Muscle layer of colon (tissue), 2 donors: ENCODE measurements at regions not wholly inside any gene's neighbourhood (a gene's known extent, or its start where the extent isn't known, plus 50 kb on each side); places are given as distances from the start of the nearest gene placed in this dataset.
A peak's percentile ranks its signal among the peaks of the same experiment; 100 is the strongest.
"Not testable (repeated sequence)": the region's sequence is repeated elsewhere in the genome, so short reads cannot be mapped to it uniquely, and the experiment has no call there.

Experiments
- H3K27ac ChIP-seq: one replicate; pipeline ENCODE4 v1.7.0; 2013; ENCODE audit warnings: low read depth, mild to moderate bottlenecking, low read length, moderate library complexity
- H3K27me3 ChIP-seq, 2 donors: one replicate each; pipeline ENCODE4 v1.7.0; 2013; ENCODE audit warnings: low read length in 2 of 2, mild to moderate bottlenecking in 2 of 2; ENCODE audit not compliant: insufficient read depth in 2 of 2, control insufficient read depth in 1 of 2
- H3K36me3 ChIP-seq: one replicate; pipeline ENCODE4 v1.7.0; 2013; ENCODE audit warnings: mild to moderate bottlenecking, low read length; ENCODE audit not compliant: insufficient read depth
- H3K4me1 ChIP-seq: one replicate; pipeline ENCODE4 v1.7.0; 2013; ENCODE audit warnings: mild to moderate bottlenecking, low read length; ENCODE audit not compliant: insufficient read depth
- H3K4me3 ChIP-seq, 2 donors: one replicate each; pipeline ENCODE4 v1.7.0; 2013; ENCODE audit warnings: low read length in 2 of 2, low read depth in 1 of 2, mild to moderate bottlenecking in 1 of 2, moderate library complexity in 1 of 2
- H3K9ac ChIP-seq: one replicate; pipeline ENCODE4 v1.7.0; 2013; ENCODE audit warnings: low read length
- H3K9me3 ChIP-seq: one replicate; pipeline ENCODE4 v1.7.0; 2013; ENCODE audit warnings: mild to moderate bottlenecking, low read length
- donor health status: abdominal sarcoma.
- donor health status: Adenocarcinoma of cecum.

DNA sequence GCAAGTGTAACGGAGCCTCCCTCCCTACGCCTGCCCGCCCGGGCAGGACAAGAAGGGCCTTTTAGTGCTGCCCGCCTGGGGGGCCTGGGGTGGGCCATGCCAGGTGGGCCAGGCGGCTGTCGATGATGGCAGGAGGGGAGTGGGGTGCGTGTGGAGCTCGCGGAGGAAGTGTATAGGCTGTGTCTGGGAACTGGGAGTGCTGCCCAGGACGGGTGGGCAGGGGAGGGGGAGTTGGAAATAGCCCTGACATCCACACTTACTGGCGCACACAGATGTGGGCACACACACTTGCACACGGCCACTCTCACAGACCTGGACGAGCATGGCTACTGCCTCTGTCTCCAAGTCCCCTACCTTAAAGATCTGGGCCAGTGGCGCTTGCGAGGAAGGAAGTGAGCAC is 196.0 kb downstream of the TBC1D2B start:
- not testable (repeated sequence) for H3K9ac ChIP-seq, H3K27me3 ChIP-seq, H3K4me1 ChIP-seq, H3K36me3 ChIP-seq, H3K4me3 ChIP-seq, H3K27ac ChIP-seq, H3K9me3 ChIP-seq

- not testable (repeated sequence) for H3K27ac ChIP-seq, H3K9me3 ChIP-seq, H3K4me3 ChIP-seq, H3K27me3 ChIP-seq, H3K4me1 ChIP-seq, H3K36me3 ChIP-seq, H3K9ac ChIP-seq
Observed at GRCh38 chr15:77879466-77879865, 198.0 kb downstream of the TBC1D2B start.

- H3K27me3 ChIP-seq, result no peaks in the 10 kb centered on the region
- no peaks in the 10 kb centered on the region for H3K9me3 ChIP-seq
- H3K27ac ChIP-seq, result peak overlapping the region; percentile 13
- no peaks in the 10 kb centered on the region for H3K4me1 ChIP-seq
- H3K9ac ChIP-seq, result no peak overlapping the region
- no peak overlapping the region for H3K4me3 ChIP-seq
- H3K36me3 ChIP-seq, result no peaks in the 10 kb centered on the region
Observed at GRCh38 chr15:77877869-77878577, 199.5 kb downstream of the TBC1D2B start.

GRCh38 chr15:77876107-77876820 is 201.2 kb downstream of the TBC1D2B start:
- H3K9me3 ChIP-seq, H3K27me3 ChIP-seq, H3K4me1 ChIP-seq, H3K4me3 ChIP-seq, H3K9ac ChIP-seq, H3K36me3 ChIP-seq: not testable (repeated sequence)
- H3K27ac ChIP-seq, result peak overlapping the region; percentile 44

- not testable (repeated sequence) for H3K27me3 ChIP-seq, H3K27ac ChIP-seq, H3K36me3 ChIP-seq, H3K4me3 ChIP-seq, H3K4me1 ChIP-seq, H3K9me3 ChIP-seq, H3K9ac ChIP-seq
Observed at GRCh38 chr15:77875066-77875721, 202.3 kb downstream of the TBC1D2B start.

GRCh38 chr15:77874063-77874462 is 203.4 kb downstream of the TBC1D2B start:
- H3K27ac ChIP-seq, result no peak overlapping the region
- no peaks in the 10 kb centered on the region for H3K4me1 ChIP-seq
- no peaks in the 10 kb centered on the region for H3K9me3 ChIP-seq
- H3K27me3 ChIP-seq, result no peaks in the 10 kb centered on the region
- no peak overlapping the region for H3K4me3 ChIP-seq
- H3K36me3 ChIP-seq, result no peaks in the 10 kb centered on the region
- H3K9ac ChIP-seq, result no peak overlapping the region

DNA sequence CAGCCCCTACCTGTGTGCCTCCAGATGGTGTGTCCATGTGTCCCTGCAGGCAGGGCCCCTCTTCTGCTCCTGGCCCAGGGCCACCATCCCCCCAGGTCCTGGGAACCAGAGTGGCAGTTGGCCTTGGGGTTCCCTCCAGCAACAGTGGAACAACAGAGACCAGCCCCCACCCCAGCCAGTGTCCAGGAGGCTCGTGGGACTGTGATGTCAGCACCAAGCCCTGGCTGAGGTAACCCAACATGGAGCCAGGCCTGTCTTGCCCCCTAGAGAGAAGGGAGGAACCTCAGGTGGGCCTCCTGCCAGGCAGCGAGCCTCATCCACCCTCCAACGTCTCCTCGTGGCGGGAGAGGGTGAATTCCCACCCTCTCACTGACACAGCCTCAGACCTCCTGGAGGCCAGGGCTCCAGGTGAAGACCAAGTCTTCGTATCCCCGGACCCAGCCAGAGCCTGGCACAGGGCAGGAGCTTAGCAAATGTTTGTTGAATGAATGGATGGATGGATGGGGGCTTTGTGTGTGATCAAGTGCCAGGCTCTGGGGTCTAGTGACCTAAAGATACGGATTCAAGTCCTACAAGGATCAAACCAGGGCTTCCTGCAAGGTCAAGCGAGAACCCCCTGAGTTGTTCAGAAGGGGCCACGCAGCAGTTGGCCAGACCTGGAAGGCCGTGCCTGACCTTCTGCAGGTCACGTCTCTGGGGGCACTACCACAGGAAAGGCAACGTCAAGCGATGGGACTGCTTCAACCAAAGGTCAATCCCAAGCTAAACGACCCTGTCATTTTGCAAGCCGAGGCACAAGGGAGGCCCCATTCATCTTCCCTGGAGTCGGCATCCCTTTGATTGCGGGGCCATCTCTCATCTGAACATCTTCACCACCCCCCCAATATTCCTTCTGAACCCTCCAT is 204.7 kb downstream of the TBC1D2B start:
- not testable (repeated sequence) for H3K27ac ChIP-seq, H3K4me3 ChIP-seq, H3K9me3 ChIP-seq, H3K36me3 ChIP-seq, H3K4me1 ChIP-seq, H3K27me3 ChIP-seq, H3K9ac ChIP-seq

DNA sequence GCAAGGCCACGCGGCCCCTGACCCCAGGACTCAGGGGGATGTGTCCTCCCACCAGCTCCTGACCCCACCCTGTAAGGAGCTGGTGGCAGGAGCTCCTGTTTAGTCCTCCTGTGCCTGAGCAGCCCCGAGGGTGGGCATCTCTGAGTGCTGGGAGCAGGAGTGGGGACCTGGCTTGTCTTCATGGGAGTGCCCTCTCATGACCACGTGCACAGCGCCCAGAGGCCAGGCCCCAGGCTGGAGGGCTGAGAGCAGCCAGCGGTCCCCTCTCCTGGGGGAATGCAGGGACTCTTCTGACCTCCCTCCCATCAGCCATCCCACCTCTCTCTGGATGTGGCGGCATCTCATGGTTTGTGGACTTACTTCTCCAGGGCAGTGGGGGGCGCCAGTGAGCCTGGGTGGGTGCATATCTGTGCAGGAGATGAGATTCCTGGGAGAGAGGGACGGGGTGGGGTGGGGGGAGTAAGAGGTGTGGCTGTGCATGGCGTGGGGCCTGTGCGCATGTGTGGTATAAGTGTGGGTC is 205.6 kb downstream of the TBC1D2B start:
- no peak overlapping the region for H3K4me3 ChIP-seq
- no peaks in the 10 kb centered on the region for H3K4me1 ChIP-seq
- no peak overlapping the region for H3K27ac ChIP-seq
- no peaks in the 10 kb centered on the region for H3K27me3 ChIP-seq
- no peak overlapping the region for H3K9ac ChIP-seq
- H3K36me3 ChIP-seq, result no peaks in the 10 kb centered on the region
- no peaks in the 10 kb centered on the region for H3K9me3 ChIP-seq

- Histone ChIP-seq H3K4me3 (no peak overlapping the region), H3K9ac (no peak overlapping the region), H3K36me3 (no peaks in the 10 kb centered on the region), H3K4me1 (no peaks in the 10 kb centered on the region), H3K27ac (no peak overlapping the region), H3K9me3 (no peaks in the 10 kb centered on the region), H3K27me3 (no peaks in the 10 kb centered on the region)
Observed at GRCh38 chr15:77870195-77871065, 207.1 kb downstream of the TBC1D2B start.

DNA sequence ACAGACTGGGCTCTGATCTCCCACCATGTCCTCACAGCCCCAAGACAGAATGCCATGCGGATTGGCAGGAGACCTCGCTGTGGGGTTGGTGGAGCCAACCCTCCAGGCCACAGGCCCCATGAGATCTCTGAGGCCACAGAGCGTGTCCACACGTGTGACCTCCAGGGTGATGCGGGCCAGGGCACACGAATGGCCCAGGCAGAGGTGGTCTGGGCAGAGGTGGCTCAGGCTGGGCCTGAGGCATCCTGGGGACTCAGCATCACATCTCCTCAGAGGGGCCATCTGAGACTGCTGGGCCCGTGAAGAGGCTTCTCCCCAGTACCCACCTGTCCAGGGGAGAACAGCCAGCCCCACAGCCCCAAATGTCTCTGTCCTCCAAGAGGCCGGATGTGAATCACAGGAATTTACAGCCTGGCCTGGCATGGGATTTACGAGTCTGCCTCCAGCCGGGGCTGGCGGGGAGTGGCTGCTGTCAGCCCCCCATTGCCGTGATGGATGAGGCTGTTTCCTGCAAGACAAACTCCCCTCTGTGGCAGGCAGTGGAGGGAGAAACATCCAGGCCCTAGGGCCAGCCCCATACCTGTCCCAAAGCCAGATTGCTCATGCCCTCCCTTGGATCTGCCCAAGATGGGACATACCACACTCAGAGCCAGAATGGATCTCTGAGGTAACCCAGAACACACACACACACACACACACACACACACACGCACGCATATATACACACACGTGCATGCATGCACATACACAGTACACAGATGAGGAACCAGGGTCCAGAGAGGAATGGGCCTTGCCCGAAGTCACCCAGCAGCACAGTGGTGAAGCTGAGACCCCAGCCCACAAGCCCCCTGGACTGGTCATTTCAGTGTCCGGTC is 208.3 kb downstream of the TBC1D2B start:
- Histone ChIP-seq H3K36me3 (no peaks in the 10 kb centered on the region), H3K27ac (no peak overlapping the region), H3K4me1 (no peaks in the 10 kb centered on the region), H3K9me3 (no peaks in the 10 kb centered on the region), H3K9ac (no peak overlapping the region), H3K27me3 (no peaks in the 10 kb centered on the region), H3K4me3 (no peak overlapping the region)
